NCI-H128 (cell line): ENCODE measurements at regions not wholly inside any gene's neighbourhood (a gene's known extent, or its start where the extent isn't known, plus 50 kb on each side); places are given as distances from the start of the nearest gene placed in this dataset.
"Not testable (repeated sequence)": the region's sequence is repeated elsewhere in the genome, so short reads cannot be mapped to it uniquely, and the experiment has no call there.

Experiments used
- DNase-seq: peaks from one replicate; lab custom pipeline; 2025; ENCODE audit not compliant: unreplicated experiment; lab: John Stamatoyannopoulos, UW

DNA sequence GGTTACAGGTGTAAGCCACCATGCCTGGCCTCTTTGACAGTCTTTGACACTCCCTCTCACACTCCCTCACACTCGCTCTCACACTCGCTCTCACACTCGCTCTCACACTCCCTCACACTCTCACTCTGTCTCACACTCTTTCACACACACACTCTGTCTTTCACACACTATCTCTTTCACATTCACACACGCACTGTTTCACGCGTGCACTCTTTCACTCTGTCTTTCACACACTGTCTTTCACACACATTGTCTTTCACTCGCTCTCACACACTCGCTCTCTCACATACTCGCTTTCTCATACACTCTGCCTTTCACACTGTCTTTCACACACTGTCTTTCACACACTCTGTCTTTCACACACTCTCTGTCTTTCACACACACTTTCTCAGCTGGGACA is 167.1 kb upstream of the CXCL13 start:
- DNase-seq = no peak

DNA sequence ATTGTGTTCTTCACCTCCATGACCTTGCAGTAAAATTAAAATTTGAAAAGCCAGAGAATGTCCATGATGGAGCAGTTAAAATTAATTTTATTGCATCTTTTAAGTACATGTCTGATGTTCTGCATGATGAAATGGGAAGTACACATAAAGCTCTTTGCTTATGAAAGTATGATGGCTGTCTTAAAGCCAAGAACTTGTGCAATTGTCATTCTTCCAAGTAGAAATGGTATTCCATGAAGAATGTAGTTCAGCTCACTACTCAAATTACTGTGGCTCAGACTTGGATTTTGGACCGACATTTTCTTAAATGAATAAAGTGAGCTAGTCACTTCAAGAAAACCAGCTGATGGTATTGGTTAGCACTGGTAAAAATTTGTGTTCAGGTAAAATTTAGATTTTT is 161.7 kb upstream of the CXCL13 start:
- no peak for DNase-seq

DNA sequence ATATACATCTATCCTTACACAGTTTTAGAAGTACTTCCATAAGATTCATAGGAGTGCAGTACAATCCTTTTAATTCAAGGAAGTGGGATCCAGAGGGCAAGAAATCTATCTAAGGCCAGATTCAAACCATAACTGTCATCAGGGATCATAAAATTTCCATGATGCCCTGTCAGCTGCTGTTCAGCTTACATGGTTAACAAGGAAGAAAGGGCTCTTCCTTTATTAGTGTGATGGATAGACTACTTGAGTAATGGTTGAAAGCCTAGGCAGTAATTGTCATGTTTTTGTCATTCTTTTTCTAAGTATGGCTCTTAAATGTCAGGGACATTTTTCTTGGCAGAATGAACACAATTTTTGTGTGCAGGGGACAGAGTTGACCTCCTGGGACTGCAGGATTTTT is 159.8 kb upstream of the CXCL13 start:
- DNase-seq = no peak

GRCh38 chr4:77446601-77447000 is 159.0 kb upstream of the CXCL13 start:
- no peak for DNase-seq

DNA sequence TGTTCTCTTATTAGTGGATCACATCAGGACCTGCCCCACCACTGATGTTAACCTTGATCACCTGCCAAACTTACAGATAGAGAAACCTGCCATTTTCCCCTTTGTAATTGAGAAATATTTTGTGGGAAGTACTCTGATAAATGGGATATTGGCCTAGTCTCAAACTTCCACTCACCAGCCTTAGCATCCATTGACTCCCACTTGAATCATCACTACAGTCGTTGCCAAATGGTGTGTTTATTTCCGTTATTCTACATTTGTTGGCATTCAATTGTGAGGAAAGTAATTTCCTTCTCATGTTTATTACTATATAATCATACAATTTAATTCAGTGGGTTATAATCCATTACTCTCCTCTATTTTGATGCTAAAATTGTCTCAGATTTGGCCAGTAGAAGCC is 156.4 kb upstream of the CXCL13 start:
- no peak for DNase-seq

DNA sequence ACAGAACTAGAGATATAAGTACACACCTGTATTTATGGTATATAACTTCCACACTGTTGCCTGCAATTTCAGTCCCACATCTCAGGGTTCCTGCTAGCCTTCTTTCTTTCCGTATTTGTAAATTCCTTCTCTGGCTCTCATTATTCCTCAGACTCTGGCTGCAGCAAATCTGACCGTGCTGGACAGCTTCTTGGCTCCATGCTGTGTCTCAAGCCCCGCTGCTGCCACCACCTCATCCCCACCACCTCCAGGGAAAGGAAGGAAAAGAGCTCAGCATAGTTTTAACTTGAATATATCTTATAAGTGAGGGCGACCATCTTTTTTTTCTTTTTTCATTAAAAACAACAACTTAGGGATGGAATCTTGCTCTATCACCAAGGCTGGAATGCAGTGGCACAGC is 155.6 kb upstream of the CXCL13 start:
- no peak for DNase-seq

- DNase-seq = no peak
Observed at GRCh38 chr4:77451530-77451929, 154.1 kb upstream of the CXCL13 start.

- DNase-seq = not testable (repeated sequence)
Observed at GRCh38 chr4:77452117-77452516, 153.5 kb upstream of the CXCL13 start.

- no peak for DNase-seq
Observed at GRCh38 chr4:77453911-77454310, 151.7 kb upstream of the CXCL13 start.

- DNase-seq = no peak
Observed at GRCh38 chr4:77454858-77455257, 150.8 kb upstream of the CXCL13 start.

DNA sequence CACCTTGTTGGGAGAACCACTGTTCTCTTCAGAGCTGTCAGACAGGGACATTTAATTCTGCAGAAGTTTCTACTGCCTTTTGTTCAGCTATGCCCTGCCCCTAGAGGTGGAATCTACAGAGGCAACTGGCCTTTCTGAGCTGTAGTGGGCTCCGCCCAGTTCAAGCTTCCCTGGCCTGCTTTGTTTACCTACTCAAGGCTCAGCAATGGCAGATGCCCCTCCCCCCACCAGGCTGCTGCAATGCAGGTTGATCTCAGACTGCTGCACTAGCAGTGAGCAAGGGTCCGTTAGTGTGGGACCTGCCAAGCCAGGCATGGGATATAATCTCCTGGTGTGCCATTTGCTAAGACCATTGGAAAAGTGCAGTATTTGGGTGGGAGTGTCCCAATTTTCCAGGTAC is 141.5 kb upstream of the CXCL13 start:
- not testable (repeated sequence) for DNase-seq

- no peak for DNase-seq
Observed at GRCh38 chr4:77465271-77465670, 140.3 kb upstream of the CXCL13 start.

DNA sequence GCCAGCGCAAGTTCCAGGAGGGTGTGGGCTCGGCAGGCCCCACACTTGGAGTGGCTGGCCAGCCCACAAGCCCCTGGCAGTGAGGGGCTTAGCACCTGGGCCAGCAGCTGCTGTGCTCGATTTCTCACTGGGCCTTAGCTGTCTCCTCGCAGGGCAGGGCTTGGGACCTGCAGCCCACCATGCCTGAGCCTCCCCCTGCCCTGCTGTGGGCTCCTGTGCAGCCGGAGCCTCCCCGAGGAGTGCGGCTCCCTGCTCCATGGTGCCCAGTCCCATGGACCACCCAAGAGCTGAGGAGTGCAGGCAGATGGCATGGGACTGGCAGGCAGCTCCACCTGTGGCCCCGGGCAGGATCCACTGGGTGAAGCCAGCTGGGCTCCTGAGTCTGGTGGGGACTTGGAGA is 139.2 kb upstream of the CXCL13 start:
- no peak for DNase-seq

- DNase-seq = no peak
Observed at GRCh38 chr4:77471821-77472495, 133.7 kb upstream of the CXCL13 start.

GRCh38 chr4:77473509-77473908 is 132.1 kb upstream of the CXCL13 start:
- no peak for DNase-seq

GRCh38 chr4:77481856-77482255 is 123.8 kb upstream of the CXCL13 start:
- no peak for DNase-seq

GRCh38 chr4:77488882-77489281 is 116.7 kb upstream of the CXCL13 start:
- DNase-seq = no peak

DNA sequence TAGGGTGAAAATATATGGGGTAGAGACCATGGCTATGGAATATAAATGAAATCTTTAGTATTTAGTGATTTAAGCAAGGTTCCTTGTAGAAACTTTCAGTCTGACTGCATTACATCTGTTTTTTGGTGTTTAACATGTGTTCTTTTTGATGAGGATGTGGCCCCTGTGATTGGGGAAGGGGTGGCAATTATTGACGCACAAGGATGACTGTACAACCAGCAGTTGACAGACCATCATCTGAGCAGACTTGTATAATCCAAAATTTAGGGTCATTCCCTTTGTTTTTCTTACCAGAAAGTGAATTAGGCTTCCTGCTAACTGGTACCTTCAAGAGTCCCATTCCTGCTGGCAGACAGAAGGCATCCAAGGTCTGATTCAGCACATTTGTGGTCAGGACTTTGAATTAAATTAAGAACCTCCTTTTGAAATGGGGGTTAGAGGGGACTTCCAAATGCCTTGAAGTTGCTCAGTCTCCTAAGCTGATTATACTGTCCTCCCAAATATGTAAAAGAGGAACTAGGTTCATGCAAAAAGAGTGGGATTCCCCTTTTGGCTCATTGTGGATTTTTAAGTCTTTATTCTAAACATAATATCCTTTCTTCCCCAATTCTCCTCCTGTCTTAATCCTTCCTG is 112.4 kb upstream of the CXCL13 start:
- no peak for DNase-seq

DNA sequence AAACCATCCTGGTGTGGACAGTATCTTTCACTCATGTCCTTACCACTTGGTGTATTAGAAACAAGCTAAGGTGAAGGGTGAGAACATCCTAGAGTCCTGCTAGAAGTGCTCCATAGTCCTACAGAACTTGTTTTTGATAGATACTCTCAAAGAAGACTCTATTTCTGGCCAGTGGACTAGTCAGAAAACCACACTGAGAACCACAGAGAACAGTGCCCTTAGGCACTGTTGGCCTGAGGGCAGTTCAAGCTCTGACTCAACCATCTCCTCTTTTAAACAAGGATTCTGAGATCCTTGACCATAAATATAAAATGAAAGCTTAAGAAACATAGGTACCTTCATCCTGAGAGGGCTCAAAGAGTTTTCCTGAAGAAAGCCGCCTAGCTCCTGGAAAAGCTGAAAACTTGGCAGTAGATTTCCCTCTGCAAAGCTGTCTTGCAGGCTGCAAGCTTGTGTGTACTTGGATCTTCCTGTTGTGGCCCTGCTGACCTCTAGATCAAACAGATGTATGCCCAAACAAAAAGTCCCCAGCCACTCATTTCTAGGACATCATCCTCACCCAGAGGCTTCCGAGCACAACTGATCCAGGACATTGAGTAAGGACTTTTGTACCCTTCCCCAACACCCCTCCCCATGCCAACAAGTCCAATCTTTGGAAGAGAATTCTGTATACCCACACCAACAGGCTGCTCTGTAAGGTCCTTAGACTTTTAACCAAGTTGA is 111.6 kb upstream of the CXCL13 start:
- DNase-seq = no peak

GRCh38 chr4:77496457-77496856 is 109.2 kb upstream of the CXCL13 start:
- no peak for DNase-seq

DNA sequence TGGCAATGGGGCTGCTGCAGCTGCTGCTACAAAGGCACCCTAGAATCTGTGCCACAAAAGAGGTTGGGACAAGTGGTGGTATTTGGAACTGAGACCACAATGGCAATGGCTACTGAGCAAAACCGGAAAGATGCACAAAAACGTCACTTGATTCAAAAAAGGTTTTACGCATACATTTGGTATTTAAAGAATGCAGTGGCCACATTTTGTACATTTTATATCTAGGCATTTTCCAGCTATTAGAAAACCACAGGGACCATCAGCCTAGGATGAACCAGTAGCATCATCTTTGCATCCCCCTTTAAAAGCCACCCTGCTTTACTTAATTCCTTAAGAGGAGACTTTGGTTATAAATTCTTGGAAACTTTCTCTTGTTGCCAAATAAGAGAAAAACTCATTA is 104.8 kb upstream of the CXCL13 start:
- no peak for DNase-seq

DNA sequence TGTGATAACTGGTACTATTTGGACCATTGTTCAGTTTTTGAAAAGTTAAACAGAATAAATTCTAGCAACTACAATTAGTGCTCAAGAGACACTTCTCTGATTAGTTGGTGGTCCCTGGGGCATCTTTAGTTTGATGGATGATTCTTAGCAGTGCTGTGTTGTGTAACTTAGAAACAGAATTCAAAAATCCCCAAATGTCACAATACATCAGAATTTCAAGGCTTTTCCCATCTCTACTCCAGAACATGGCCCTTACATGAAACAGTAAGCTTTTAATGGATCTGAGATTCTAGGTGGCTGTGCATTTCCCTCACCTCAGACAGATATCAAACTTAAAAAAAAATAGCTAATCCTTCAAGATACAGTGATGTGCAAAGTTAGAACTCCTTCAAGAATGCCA is 104.4 kb upstream of the CXCL13 start:
- DNase-seq = no peak
